ENCODE measurements at regions not wholly inside any gene's neighbourhood (a gene's known extent, or its start where the extent isn't known, plus 50 kb on each side); places are given as distances from the start of the nearest gene placed in this dataset.

GRCh38 chr10:129331207-129331838, 135.7 kb upstream of the MGMT start:
- TF ChIP-seq CTCF (IDR thresholded peaks at IDR 0.05; ENCODE audit: low read depth, low read length, poor library complexity, severe bottlenecking) (no peak), EZH2phosphoT487 (IDR thresholded peaks at IDR 0.05; ENCODE audit: borderline replicate concordance, low read length) (no peak)

Measured in DOHH2 (cell line).